CD4-positive, alpha-beta T cell (primary cell): ENCODE measurements at regions not wholly inside any gene's neighbourhood (a gene's known extent, or its start where the extent isn't known, plus 50 kb on each side); places are given as distances from the start of the nearest gene placed in this dataset.

ENCODE experiments used
- ATAC-seq: fragments of 200-7000 bp; cut with Tn5 transposase; one replicate; pipeline ENCODE4 v1.10.0; 2022; ENCODE audit warnings: mild to moderate bottlenecking; ENCODE audit not compliant: poor library complexity
- CTCF ChIA-PET: fragments of 350-600 bp; sonication (Branson Sonifier 250); formaldehyde crosslinking; loops from one replicate; lab custom pipeline; 2021; ENCODE audit warnings: antibody characterized with exemption, inconsistent platforms; lab: Charles Lee
- POLR2A ChIA-PET: fragments of 350-600 bp; sonication (Branson Sonifier 250); formaldehyde crosslinking; loops from one replicate; lab custom pipeline; 2021; ENCODE audit warnings: antibody characterized with exemption, inconsistent platforms; lab: Charles Lee
- DNase-seq, 14 experiments: peaks; one replicate each; pipeline ENCODE4 v3.0.0-alpha.2; 2013 to 2020; ENCODE audit warnings: mixed read lengths in 2 of 14
- H3K27ac ChIP-seq, 2 donors: one replicate each; pipeline versions ENCODE4 v1.5.1 to v1.7.0; 2013; ENCODE audit warnings: low read length in 2 of 2, low read depth in 1 of 2, mild to moderate bottlenecking in 1 of 2
- H3K27me3 ChIP-seq, 2 experiments: 1 replicate in 1 of 2; 2 replicates in 1 of 2; pipeline versions ENCODE4 v1.6.1 to v1.7.0; 2013; ENCODE audit warnings: low read length in 2 of 2, control low read depth in 1 of 2, mild to moderate bottlenecking in 1 of 2, moderate library complexity in 1 of 2; ENCODE audit not compliant: insufficient read depth in 2 of 2, control insufficient read depth in 1 of 2
- H3K36me3 ChIP-seq: one replicate; pipeline ENCODE4 v1.6.1; 2013; ENCODE audit warnings: low read length, control low read depth; ENCODE audit not compliant: insufficient read depth
- H3K4me1 ChIP-seq: one replicate; pipeline ENCODE4 v1.6.1; 2013; ENCODE audit warnings: low read length, control low read depth; ENCODE audit not compliant: insufficient read depth
- H3K4me3 ChIP-seq: one replicate; pipeline ENCODE4 v1.5.1; 2013; ENCODE audit warnings: mild to moderate bottlenecking, low read length, moderate library complexity
- H3K9me3 ChIP-seq, 2 experiments: 1 replicate in 1 of 2; 2 replicates in 1 of 2; pipeline versions ENCODE4 v1.6.1 to v1.7.0; 2013; ENCODE audit warnings: low read length in 2 of 2, mild to moderate bottlenecking in 2 of 2, control low read depth in 1 of 2, moderate library complexity in 1 of 2; ENCODE audit not compliant: control insufficient read depth in 1 of 2, insufficient read depth in 1 of 2
- H3K27ac Mint-ChIP-seq: one replicate; pipeline ENCODE4 v1.8.0; 2020; ENCODE audit warnings: mixed read lengths
- H3K27me3 Mint-ChIP-seq: one replicate; pipeline ENCODE4 v1.8.0; 2021; ENCODE audit warnings: mixed read lengths
- H3K36me3 Mint-ChIP-seq: one replicate; pipeline ENCODE4 v1.8.0; 2021; ENCODE audit warnings: low read depth, mixed read lengths
- H3K4me1 Mint-ChIP-seq: one replicate; pipeline ENCODE4 v1.8.0; 2021; ENCODE audit warnings: low read depth, mixed read lengths
- H3K4me3 Mint-ChIP-seq: one replicate; pipeline ENCODE4 v1.8.0; 2020; ENCODE audit warnings: mild to moderate bottlenecking, mixed read lengths
- H3K9me3 Mint-ChIP-seq: one replicate; pipeline ENCODE4 v1.8.0; 2020; ENCODE audit warnings: mixed read lengths
- CTCF ChIP-seq: fragments of 200-600 bp; IDR thresholded peaks from one replicate; pipeline ENCODE4 v1.8.0; 2022; ENCODE audit warnings: antibody characterized with exemption, mild to moderate bottlenecking
- intact Hi-C, 2 experiments: fragments of 100-400 bp; cut with DNase I in 1 of 2; cut with micrococcal nuclease in 1 of 2; formaldehyde crosslinking; loops; one replicate each; pipeline versions ENCODE4 v1.15.1 to v1.9.0; 2023 to 2025; cut with DNase I, micrococcal nuclease

GRCh38 chr10:31728698-31729224 lies 199.9 kb downstream of the ARHGAP12 start:
- Histone ChIP-seq H3K4me1 (no peaks in the 10 kb centered on the region), H3K36me3 (no peaks in the 10 kb centered on the region), H3K27ac (no peak overlapping the region), H3K27me3 (peaks cover 0 to 6% of the 10 kb centered on the region in 2 experiments), H3K4me3 (no peak overlapping the region), H3K9me3 (no peaks in the 10 kb centered on the region)
- H3K9me3 Mint-ChIP-seq, result peaks cover 2% of the 10 kb centered on the region
- TF ChIP-seq CTCF, result no peak
- H3K4me3 Mint-ChIP-seq, result no peak overlapping the region
- CTCF ChIA-PET, result no interaction called here
- peaks cover 29% of the 10 kb centered on the region for H3K27me3 Mint-ChIP-seq
- intact Hi-C loops, result no loop called here
- no peak overlapping the region for H3K27ac Mint-ChIP-seq
- no peaks in the 10 kb centered on the region for H3K36me3 Mint-ChIP-seq
- no peak for DNase-seq
- POLR2A ChIA-PET, result no interaction called here
- no peaks in the 10 kb centered on the region for H3K4me1 Mint-ChIP-seq
- ATAC-seq, result no peak

GRCh38 chr10:31725436-31725835 lies 203.2 kb downstream of the ARHGAP12 start:
- Histone ChIP-seq H3K4me1 (no peaks in the 10 kb centered on the region), H3K27ac (no peak overlapping the region), H3K9me3 (no peaks in the 10 kb centered on the region), H3K36me3 (no peaks in the 10 kb centered on the region), H3K27me3 (no peaks in the 10 kb centered on the region), H3K4me3 (no peak overlapping the region)
- H3K9me3 Mint-ChIP-seq, result peaks cover 2% of the 10 kb centered on the region
- no peak for TF ChIP-seq CTCF
- no peak for ATAC-seq
- POLR2A ChIA-PET, result interaction anchor here (0.6 kb wide), 1 partner anchor 368 kb away, joined by 3 read pairs; no protein-coding TSS in a partner anchor
- H3K4me3 Mint-ChIP-seq, result no peak overlapping the region
- intact Hi-C loops, result no loop called here
- H3K36me3 Mint-ChIP-seq, result no peaks in the 10 kb centered on the region
- H3K27me3 Mint-ChIP-seq, result peaks cover 21% of the 10 kb centered on the region
- CTCF ChIA-PET, result no interaction called here
- DNase-seq, result no peak
- no peaks in the 10 kb centered on the region for H3K4me1 Mint-ChIP-seq
- no peak overlapping the region for H3K27ac Mint-ChIP-seq

DNA sequence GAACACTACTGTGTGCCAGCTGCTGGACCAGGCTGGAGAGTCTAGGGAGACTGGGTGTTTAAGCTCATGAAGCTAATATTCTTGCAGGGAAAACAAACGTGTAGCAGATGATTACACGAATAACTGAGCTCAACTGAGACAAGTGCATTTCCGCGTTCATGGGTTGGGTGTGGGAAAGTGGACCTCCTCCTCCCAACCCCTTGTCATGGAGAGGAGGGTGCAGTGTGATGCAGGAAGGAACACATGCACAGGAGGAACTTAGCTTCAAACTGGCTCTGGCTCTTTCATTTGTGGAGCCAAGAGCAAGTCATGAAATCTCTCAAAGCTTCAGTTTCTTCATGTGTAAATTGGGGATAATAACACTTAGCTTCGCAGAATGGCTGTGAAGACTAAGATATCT lies 204.3 kb downstream of the ARHGAP12 start:
- Mint-ChIP-seq H3K4me1 (no peaks in the 10 kb centered on the region), H3K9me3 (peaks cover 2% of the 10 kb centered on the region), H3K4me3 (no peak overlapping the region), H3K36me3 (no peaks in the 10 kb centered on the region), H3K27ac (no peak overlapping the region), H3K27me3 (peaks cover 22% of the 10 kb centered on the region)
- H3K27ac ChIP-seq, result no peak overlapping the region
- intact Hi-C loops, result no loop called here
- ATAC-seq (no peak), DNase-seq (no peak)
- TF ChIP-seq CTCF, result no peak
- H3K9me3 ChIP-seq, result peaks cover 0 to 4% of the 10 kb centered on the region in 2 experiments
- POLR2A ChIA-PET, result no interaction called here
- no peak overlapping the region for H3K4me3 ChIP-seq
- no peaks in the 10 kb centered on the region for H3K36me3 ChIP-seq
- CTCF ChIA-PET, result interaction anchor here (0.6 to 1.1 kb wide), 2 partner anchors 46 to 826 kb away, joined by 3 read pairs; no protein-coding TSS in a partner anchor
- H3K4me1 ChIP-seq, result no peaks in the 10 kb centered on the region
- no peaks in the 10 kb centered on the region for H3K27me3 ChIP-seq
